ENCODE measurements at regions not wholly inside any gene's neighbourhood (a gene's known extent, or its start where the extent isn't known, plus 50 kb on each side); places are given as distances from the start of the nearest gene placed in this dataset.

DNA sequence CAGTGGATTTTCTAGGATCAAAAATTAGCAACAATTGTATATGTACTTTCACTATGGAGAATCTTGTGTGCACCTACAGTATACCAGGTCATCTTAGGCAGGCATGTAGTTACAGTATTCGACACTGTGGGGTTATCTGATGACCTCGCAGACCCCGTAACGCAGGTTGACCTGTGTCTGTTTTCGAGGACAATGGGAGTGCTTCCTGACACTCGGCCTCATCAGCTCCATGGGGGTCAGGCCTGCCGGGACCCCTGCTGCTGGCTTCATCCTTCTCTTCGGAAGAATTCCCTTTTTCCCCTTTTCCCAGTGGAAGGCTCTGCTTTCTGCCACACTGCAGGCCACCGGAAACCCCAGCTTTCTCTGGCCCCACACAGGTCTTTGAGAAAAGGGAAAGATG lies 102.8 kb upstream of the TMEM18 start:
- no peak for DNase-seq

DNA sequence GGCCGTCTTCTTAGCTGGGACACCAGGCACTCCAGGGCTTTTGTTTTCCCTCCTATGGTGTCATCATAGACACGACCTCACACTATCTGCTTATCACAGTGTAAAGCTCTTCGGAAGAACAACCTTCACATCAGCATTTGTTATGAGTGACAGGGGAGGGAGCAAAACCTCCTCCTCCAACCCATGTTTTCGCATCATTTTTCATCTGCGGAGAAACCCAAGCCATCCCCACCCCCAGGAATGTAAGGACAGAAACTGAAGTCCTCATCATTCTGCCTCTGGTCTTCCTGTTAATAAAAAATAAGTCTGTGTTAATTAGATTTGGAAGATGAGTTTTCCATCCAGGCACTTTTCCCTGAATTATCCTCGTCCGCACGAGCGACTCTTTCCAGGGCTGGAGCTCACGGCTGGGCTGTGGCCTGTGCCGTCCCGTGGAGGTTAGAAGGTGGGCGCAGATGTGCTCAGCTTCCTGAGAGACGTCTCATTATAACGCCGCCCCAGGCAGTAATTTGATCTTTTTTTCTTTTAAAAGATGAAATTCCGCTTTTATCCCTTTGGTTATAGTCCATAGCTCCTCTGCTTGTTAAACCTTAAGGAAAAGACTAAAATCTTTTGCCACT lies 101.6 kb upstream of the TMEM18 start:
- DNase-seq = no peak

DNA sequence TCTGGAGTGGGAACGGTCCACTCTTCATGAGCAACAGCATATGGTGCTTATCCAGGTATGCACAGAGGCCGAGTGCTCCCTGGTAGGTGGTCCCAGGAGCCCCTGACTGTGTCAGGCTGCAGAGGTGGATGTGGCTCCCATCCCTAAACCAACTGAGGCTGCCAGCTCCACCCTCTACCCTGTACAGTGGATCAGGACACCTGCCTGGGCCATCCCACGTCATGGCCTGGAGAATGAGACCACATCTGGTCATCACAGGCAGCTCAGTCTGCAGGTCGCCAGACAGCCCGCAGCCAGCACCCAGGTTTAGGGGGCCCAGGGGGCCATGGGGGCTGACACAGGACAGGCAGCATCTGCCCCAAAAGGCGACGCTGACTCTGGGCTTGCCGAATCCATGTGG lies 100.3 kb upstream of the TMEM18 start:
- DNase-seq = no peak

DNA sequence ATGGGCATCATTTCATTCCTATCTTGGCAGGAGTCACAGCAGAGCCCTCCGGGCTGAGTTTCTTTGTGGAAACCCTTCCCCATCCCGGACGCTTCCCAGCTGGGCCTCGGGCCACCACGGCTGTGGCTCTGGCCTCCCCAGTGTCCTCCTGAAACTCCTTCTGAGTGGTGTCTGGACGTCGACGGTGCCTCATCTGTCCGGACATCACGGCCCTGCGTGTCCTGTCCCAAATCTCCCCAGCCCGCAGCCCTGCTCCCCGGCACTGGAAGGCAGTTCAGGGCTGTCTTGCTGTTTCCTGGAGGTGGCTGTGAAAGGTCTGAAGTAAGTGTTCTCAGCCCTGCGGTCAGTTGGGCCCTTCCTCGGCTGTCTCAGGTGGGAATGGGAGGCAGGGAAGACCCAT lies 99.8 kb upstream of the TMEM18 start:
- DNase-seq = no peak

DNA sequence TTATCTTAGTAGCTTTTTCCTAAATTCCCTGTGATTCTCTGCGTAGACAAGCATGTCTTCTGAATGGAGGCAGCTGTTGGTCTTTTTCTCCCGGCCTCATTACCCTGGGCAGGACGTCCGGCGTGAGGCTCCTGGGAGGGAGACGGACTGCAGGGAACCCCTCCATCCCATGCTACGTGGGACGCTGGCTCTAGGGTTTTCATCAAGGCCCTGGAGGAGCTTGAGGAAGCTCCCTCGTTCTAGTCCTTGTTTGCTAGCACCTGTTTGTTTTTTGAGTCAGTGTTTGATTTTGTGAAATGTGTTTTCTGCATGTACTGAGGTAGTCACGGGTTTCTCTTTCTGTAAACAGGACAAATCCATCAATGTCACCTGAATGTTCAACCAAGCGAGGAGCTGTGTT lies 99.3 kb upstream of the TMEM18 start:
- DNase-seq = no peak

DNA sequence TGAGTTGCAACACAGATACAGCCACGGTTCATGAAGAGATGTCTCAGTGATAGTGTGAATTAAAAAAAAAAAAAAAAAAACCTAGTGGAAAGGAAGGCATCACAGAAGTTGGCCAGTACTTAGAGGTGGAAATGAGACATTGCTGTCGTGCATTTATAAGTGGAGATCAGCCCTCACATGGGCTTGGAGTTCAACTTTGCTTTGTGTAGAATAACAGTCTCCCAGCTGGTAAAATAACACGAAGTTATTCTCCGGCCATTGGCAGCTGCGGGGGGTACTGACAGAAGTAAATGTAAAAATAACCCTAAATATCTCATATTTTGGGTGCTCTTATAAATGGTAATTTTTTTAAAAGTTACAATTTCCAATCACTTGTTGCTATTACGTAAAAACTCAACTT lies 98.8 kb upstream of the TMEM18 start:
- no peak for DNase-seq

DNA sequence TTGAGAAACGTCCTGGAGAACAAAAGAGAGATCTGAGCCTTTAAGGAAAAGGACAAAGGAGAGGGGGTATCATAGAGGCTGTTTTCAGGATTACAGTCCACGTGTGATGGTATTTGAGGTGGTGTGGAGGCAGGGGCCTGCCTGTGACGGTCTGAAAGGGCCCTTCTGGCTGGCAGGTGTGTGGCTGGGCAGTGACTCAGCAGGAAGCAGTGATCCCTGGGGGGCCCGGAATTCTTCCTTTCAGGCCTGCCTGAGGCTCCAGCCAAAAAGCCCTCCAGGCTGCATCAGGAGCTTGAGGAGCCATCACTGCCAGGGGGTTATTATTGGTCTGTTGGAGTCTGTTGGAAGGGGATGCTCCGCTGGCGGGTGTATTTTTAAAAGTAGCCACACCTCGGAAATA lies 97.2 kb upstream of the TMEM18 start:
- no peak for DNase-seq

DNA sequence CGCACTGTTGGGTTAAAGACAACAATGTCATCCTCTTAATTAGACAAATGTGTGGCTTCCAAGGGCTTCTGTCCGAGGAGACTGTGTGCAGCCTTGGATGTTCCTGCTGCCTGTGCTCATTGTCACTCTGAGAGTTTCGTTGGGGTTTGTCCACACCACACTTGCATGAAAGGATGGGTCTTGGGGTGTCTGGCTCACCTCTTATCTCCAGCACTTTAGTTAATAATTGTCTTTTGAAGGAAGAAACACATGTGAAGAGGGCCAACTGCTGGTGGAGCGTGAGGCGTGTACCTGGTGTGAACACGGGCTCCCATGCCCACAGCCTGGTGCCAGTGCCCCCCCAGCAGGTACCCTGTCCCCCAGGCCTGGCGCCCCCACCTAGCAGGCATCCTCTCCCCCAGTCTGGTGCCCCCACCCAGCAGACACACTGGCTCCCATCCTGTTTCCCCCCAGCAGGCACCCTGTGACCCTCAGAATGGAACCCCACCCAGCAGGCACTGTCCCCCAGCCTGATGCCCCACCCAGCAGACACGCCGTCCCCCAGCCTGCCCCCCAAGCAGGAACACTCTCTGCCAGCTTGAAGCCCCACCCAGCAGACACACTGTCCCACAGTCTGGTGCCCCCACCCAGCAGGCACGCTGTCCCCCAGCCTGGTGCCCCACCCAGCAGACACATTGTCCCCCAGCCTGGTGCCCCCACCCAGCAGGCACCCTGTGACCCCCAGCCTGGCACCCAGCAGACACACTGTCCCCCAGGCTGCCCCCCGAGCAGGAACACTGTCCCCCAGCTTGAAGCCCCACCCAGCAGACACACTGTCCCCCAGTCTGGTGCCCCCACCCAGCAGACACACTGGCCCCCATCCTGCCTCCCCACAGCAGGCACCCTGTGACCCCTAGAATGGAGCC lies 96.3 kb upstream of the TMEM18 start:
- DNase-seq = no peak

DNA sequence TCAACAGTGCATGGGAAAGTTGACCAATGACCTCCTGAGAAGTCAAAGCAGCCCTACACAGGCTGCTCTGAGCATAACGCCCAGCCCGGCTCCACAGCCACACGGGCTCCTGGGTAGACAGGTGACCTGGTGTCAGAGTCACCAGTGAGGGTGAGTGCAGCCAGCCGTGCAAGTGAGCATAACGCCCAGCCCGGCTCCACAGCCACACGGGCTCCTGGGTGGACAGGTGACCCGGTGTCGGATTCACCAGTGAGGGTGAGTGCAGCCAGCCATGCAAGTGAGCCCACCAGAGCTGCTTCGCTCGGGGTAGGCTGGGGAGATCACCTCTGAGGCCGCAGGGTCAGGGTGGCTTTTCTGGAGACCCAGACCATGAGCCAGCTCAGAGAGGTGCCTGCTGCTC lies 94.3 kb upstream of the TMEM18 start:
- no peak for DNase-seq

DNA sequence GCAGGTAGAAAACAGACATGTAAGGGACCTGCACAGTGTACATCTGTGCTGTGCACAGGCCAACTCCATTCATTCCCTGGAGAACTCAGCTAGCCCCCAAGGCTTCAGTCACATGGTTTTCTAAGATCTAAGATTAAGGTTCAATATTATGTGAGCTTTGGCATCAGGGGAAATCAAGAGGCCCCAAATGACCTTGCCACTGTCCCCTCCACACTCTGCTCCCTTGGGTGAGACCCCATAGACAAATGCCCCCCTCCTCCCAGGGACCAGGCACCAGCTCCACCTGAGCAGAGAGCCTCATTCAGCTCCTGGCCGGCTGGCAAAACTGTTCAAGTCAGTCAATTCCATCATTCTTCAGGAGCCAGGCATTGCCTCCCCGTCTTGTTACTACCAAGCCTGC lies 93.6 kb upstream of the TMEM18 start:
- no peak for DNase-seq

DNA sequence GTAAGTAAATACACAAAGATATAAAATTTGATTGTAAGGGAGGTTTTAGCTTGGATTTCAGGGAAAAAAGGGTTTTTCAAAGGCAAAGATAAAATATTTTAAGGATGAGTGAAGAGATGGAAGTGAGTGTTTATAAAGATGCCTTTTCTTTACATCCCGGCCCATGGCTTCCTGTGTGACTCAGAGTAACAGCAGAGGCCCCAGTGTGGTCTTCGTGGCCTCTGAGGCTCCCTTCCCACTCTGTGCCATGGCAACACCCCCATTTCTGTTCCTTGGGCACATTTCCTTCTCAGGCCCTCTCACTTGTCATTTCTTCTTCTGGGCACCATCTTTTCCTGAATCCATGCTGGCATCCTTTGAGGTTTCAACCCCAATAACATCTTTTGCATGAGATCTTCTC lies 92.6 kb upstream of the TMEM18 start:
- DNase-seq = no peak

DNA sequence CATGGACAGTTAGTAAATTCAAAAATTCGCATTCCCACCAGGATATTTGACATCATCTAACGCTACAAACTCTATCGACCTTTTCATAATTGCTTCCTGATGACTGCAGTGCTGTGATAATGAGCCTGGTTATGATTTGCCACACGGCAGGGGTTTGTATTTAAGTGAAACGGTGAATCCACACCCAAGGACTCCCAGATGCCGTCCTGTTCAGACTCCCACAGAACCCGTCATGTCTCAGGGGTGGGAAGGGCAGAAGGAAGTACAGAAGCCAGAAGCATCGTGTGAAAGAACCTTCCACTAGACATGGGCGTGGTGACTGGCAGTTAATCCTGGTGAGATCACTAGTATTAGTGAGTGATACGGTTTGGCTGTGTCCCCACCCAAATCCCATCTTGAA lies 91.2 kb upstream of the TMEM18 start:
- DNase-seq = no peak

DNA sequence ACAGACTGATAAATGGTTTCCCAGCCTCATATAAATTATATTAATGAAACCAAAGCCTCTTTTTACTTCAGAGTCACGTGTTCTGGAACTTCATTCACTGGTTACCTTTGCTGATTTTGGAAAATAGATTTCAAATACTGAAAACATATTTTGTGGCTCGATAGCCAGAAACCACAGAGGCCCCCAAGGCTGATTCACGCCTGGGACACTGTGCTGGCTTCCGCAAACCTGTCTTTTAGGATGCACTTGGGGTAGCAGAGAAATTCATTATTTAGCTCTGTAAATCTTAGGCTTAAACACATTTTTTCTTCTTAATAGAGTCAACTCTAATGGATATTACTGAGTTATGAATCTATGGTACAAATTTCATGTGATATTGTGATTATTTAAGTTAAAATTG lies 90.7 kb upstream of the TMEM18 start:
- DNase-seq = no peak

DNA sequence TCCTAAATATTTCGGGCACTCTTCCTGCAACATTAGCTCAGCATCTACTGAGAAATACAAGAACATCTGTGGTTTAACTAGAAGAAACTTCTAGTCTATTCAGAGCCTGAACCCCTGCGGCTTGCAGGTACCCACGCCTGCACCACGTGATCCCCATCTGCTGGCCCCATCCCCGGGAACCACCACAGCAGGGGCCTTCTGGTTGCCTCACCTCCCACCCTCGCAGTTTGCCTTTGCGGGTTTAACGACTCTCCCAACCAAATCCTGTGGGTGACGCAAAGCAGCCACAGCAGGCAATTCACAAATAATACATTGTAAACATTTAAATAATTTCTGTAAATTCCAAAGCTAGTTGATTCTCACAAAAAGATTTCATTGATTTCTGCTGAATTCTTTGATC lies 90.2 kb upstream of the TMEM18 start:
- DNase-seq = no peak

DNA sequence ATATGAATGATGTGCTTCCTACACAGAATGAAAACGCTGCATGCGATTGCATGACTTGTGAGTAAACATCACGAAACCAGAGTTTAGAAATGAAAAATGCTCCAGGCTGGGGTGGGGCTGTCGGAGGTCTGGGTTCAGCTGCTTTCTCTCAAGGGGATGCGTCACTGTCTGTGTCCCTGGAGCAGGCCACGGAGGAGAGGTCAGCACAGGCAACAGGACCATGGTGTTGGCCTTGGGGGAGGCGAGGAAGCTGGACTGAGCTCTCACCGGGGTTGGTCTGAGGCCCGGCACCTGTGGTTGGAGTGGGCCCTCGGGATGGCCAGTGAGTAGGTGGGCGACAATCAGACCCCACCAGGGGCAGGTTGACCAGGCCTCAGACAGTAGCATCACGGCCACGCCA lies 89.0 kb upstream of the TMEM18 start:
- DNase-seq = no peak

DNA sequence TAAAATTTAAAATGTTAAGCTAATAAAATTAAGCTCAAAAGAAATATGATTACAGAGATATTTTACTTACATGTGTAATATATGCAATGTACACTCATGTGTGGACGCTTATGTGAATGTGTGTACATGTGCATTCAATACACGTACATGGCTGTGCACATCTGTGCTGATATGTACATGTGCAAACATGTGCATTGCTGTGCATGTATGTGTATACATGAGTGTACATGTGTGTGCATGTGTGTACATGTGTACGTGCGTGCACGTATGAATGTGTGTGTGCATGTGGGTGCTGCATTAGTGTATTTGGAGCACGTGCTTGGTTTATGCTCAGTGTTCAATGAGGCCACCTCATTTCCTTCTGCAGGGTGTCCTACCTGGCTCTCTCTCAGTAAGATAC lies 88.2 kb upstream of the TMEM18 start:
- DNase-seq = no peak

DNA sequence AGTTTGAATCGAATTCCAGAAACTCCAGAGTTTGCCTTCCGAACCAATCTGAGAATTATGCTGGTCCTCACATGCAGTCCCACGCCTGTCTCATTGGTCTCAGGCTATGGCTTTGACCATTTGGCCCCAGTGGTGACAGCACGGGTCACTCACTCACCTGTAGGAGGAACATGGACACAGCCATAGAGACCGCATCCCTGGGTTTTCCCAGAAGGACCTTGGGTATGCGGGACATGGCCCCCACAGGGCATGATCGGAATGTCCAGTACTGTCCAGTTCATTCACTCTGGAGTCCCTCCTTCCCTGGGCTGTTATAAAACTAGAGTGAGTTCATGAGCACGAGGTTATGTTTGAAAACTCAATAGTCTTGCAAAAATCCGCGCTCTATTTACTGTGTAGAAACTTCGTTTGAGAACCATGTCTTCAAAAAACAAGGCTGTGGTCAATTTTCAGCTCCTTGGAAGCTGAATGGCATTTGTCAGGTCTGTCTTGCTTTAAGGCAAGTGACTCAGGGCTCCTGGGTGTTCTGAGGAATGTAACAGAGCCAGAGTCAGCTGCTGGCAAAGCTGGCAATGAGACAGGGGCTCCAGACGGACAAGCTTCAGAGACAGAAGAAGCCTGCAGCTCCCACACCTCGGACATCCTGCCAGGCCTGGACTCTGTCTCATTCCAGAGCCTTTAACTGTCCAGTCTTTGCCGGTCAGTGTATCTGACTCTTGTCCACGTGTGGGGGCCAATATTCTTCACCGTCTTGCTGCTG lies 86.7 kb upstream of the TMEM18 start:
- DNase-seq = peak; percentile 23 to 47

DNA sequence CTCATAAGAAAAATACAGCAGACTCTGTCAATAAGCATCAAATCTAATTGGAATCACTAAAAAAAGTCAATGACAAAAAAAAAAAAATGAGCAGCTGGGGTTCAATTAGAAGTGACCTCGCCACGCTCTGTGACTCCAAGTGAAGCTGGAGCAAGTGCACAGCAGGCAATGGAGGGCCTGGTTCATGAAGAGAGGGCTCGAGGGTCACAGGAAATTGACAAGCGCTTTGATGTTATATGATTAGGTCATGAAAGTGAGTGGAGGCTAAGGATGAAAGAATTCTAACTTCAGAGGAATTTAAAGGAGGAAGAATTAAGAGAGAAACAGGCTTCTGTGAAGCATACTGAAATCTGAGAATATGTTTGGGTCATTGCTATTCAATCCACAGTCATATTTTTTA lies 85.4 kb upstream of the TMEM18 start:
- DNase-seq = no peak

DNA sequence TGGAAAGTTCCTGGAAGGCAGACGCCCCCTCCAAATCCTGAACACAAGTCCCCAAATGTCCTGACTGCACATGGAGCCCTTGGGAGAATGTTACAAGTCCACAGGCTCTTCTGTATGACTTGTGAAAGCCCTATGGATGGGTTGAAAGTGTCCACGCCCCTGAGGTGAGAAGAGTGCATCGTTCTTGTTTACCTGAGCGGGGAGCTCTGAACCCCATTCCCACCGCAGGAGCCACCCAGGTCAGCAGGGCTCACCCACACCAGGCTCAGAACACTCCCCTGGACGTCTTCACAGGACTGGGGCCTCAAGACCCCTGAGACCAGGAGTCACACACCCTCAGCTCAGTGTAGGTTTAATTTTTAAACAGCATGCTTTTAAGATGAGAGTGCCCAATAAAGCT lies 84.2 kb upstream of the TMEM18 start:
- DNase-seq = no peak

DNA sequence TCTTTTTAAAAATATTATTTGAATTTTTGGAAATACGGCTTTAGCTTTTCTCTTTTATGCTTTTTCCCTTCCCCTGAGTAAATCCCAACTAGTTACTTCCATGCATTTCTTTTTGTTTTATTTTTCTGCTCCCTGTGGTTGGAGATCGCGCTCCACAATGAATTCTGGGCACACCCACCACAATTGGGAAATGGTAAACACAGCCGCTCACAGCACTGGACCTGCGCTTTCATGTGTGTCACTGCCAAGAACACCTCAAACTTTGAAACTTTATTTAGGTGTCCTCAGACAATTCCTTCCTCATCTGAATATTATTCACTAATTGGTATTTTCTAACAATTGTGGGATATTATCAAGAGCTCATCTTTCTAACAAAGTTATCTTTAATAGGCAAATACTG lies 82.8 kb upstream of the TMEM18 start:
- DNase-seq = no peak

DNA sequence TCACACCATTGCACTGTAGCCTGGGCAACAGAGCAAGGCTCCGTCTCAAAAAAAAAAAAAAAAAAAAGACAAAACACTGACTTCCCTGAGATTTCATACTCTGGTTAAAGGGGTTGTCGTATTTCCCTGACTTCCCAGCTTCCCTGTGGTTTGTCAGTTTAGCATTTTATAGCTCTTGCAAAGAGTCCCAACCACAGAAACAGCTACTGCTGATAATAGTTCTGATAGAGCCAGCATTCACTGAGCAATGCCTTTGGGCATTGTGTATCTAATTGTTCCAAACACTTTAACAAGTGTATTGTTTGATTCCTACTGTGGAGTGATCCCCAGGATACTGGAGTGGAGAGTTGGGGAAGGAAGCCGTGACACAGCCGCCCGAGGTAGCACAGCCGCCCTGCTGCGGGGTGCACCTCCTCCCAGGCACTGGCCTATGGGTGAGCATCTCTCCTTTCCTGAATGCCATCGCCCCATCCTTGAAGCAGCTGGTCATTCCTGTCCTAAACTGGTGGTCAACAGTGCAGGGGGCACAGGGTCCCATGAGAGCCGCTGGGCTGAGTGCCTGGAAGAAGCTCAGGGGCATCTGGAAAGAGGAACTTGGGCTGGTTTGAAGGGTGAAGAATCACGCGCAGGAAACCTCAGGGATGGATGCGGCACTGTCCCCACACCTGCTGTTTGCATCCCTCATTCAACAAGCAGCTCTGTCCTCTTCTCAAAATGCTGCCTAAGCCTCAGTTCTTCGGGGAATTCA lies 81.0 kb upstream of the TMEM18 start:
- no peak for DNase-seq

DNA sequence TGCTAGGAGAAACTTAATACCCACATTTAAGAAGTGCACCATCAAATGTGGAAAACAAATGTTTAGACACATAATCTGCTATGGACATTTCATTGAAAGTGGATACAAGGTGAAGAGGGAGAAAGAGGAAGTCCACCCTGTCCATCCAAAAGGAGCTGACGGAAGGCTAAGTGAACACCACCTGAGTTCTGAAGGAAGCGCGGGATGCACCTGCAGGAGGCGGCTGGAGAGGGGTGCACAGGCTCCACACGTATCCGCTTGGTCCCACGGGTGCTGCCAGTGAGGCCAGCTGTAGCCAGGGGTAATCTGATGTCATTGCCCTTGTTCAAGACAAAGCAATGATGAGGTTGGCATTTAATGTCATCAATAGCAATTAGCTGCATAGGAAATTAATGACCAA lies 75.9 kb upstream of the TMEM18 start:
- DNase-seq = no peak

DNA sequence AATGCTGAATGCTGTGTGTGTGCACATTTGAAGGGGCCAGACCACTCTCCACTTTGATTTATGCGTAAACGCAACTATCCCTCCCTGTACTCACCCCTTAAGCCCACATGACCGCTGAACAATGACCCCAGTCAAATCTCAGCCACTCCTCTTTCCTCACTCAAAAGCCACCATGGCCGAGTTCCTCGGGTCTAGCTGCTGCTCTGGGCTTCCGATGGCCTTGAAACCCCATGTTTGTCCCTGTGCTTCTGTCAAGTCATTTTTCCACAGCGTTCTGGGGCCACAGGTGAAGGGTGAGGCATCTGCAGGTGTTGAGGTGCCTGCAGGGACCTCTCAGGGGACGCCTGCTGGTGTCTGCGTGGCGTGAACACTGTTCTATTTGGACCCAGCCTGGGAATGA lies 74.3 kb upstream of the TMEM18 start:
- DNase-seq = no peak
